ENCODE measurements at regions not wholly inside any gene's neighbourhood (a gene's known extent, or its start where the extent isn't known, plus 50 kb on each side); places are given as distances from the start of the nearest gene placed in this dataset.

DNA sequence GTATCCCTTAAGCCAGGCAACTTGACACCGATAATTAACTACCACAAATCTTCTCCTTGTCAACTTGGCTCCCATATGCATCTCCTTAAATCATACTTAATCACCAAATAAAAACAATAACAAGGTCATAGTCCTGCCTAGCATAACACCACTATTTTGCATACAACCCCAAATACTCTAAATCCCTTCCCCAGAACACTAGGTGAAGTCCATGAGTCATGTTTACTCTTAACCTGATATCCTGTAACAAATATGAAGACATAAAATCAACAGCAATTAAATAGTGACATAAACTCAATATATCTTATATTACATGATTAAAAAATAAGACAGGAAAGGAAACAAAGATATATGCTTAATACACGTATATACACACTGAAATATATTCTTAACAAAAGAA lies 362.0 kb downstream of the ETV1 start:
- Histone ChIP-seq H3K36me3 (ENCODE audit: control insufficient read depth in 1 of 2, insufficient read depth in 2 of 2, low read length in 2 of 2) (no peaks in the 10 kb centered on the region), H3K4me2 (ENCODE audit: low read length) (no peak overlapping the region), H3K9me2 (ENCODE audit: insufficient read depth) (no peaks in the 10 kb centered on the region), H3K27me3 (ENCODE audit: insufficient read depth, low read length) (no peaks in the 10 kb centered on the region), H2AFZ (ENCODE audit: low read depth, low read length, poor library complexity, severe bottlenecking) (no peak overlapping the region), H3K27ac (ENCODE audit: low read depth, low read length) (no peak overlapping the region), H3K9me3 (ENCODE audit: control insufficient read depth in 1 of 2, insufficient read depth in 1 of 2, low read depth in 1 of 2, low read length in 2 of 2) (no peaks in the 10 kb centered on the region), H3K4me3 (replicated peaks in 1 of 2; ENCODE audit: low read depth in 1 of 2, low read length in 2 of 2) (no peak overlapping the region), H3K9ac (ENCODE audit: low read length) (no peak overlapping the region), H3K79me2 (ENCODE audit: insufficient read depth, low read length) (no peaks in the 10 kb centered on the region), H4K20me1 (ENCODE audit: insufficient read depth) (no peaks in the 10 kb centered on the region), H3K4me1 (ENCODE audit: control insufficient read depth in 1 of 2, insufficient read depth in 2 of 2, low read length in 2 of 2) (peaks cover 0 to 6% of the 10 kb centered on the region in 2 experiments; a peak in 1 of 4 replicates)
- DNase-seq (ENCODE audit: low read depth, low spot score) (no peak), ATAC-seq (no peak)
- TF ChIP-seq EZH2 (IDR thresholded peaks at IDR 0.05) = no peak
- no peak for TF ChIP-seq EGR1 (IDR thresholded peaks at IDR 0.05; ENCODE audit: low read depth)
- no peak for TF ChIP-seq POLR2AphosphoS5 (IDR thresholded peaks at IDR 0.05; ENCODE audit: low read depth, low read length)
- no peak for TF ChIP-seq SRF (IDR thresholded peaks at IDR 0.05; ENCODE audit: low read depth)
- no peak for TF ChIP-seq CTCF (IDR thresholded peaks at IDR 0.05 in 2 of 3, conservative IDR thresholded peaks at IDR 0.05 in 1 of 3; ENCODE audit: borderline replicate concordance in 1 of 3, insufficient read depth in 1 of 3, low read depth in 2 of 3, low read length in 2 of 3)
- TF ChIP-seq POLR2A (IDR thresholded peaks at IDR 0.05; ENCODE audit: borderline replicate concordance, extremely low read depth, insufficient read depth, insufficient read length) = no peak
- no peak for TF ChIP-seq ELF1 (IDR thresholded peaks at IDR 0.05; ENCODE audit: borderline replicate concordance, low read depth)
- TF ChIP-seq, protein P1, sequence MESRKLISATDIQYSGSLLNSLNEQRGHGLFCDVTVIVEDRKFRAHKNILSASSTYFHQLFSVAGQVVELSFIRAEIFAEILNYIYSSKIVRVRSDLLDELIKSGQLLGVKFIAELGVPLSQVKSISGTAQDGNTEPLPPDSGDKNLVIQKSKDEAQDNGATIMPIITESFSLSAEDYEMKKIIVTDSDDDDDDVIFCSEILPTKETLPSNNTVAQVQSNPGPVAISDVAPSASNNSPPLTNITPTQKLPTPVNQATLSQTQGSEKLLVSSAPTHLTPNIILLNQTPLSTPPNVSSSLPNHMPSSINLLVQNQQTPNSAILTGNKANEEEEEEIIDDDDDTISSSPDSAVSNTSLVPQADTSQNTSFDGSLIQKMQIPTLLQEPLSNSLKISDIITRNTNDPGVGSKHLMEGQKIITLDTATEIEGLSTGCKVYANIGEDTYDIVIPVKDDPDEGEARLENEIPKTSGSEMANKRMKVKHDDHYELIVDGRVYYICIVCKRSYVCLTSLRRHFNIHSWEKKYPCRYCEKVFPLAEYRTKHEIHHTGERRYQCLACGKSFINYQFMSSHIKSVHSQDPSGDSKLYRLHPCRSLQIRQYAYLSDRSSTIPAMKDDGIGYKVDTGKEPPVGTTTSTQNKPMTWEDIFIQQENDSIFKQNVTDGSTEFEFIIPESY (IDR thresholded peaks at IDR 0.05; ENCODE audit: extremely low read depth, insufficient replicate concordance, low read length) = no peak
- no peak for TF ChIP-seq ZNF274 (IDR thresholded peaks at IDR 0.05; ENCODE audit: low read depth, low read length)
- no peak for TF ChIP-seq TCF7L2 (IDR thresholded peaks at IDR 0.05; ENCODE audit: borderline replicate concordance, extremely low read depth, insufficient read depth, insufficient read length)
- no peak for TF ChIP-seq RAD21 (IDR thresholded peaks at IDR 0.05; ENCODE audit: low read depth)
- TF ChIP-seq CEBPB (IDR thresholded peaks at IDR 0.05; ENCODE audit: low read depth) = no peak
- TF ChIP-seq MAX (IDR thresholded peaks at IDR 0.05) = no peak
- TF ChIP-seq ZFX (IDR thresholded peaks at IDR 0.05) = no peak
- no peak for TF ChIP-seq EZH2phosphoT487 (IDR thresholded peaks at IDR 0.05; ENCODE audit: borderline replicate concordance)
- no peak for TF ChIP-seq ATF3 (IDR thresholded peaks at IDR 0.05)
- no peak for TF ChIP-seq SIN3A (IDR thresholded peaks at IDR 0.05; ENCODE audit: low read depth)
- no TSS peak for BruUV-seq (replicated peaks)
- CTCF ChIA-PET = no interaction called here
- POLR2A ChIA-PET = no interaction called here
- RAD21 ChIA-PET (ENCODE audit: low non-redundant PET in 1 of 2, low total read pairs in 2 of 2, uncharacterized antibody in 2 of 2, unreplicated experiment in 2 of 2) = no interaction called here
- intact Hi-C loops (cut with micrococcal nuclease) = no loop called here

Measured in HCT116 (cell line).